ENCODE measurements at regions not wholly inside any gene's neighbourhood (a gene's known extent, or its start where the extent isn't known, plus 50 kb on each side); places are given as distances from the start of the nearest gene placed in this dataset.

GRCh38 chr13:81058211-81058915, 717.4 kb upstream of the SPRY2 start:
- Histone ChIP-seq H3K4me1 (ENCODE audit: control insufficient read depth, insufficient read depth, low read length) (no peaks in the 10 kb centered on the region), H3K9me3 (ENCODE audit: control insufficient read depth, insufficient read depth, low read length) (no peaks in the 10 kb centered on the region), H3K27ac (ENCODE audit: low read depth, low read length) (no peak overlapping the region), H3K4me3 (ENCODE audit: low read depth, low read length) (no peak overlapping the region), H3K36me3 (ENCODE audit: control insufficient read depth, insufficient read depth, low read length) (no peaks in the 10 kb centered on the region), H3K27me3 (ENCODE audit: control insufficient read depth, insufficient read depth, low read length) (no peaks in the 10 kb centered on the region)
- WGBS (ENCODE audit: insufficient coverage): no CpG with 5 or more reads among the region's 3 CpGs
- DNase-seq (ENCODE audit: low read depth in 4 of 6, low spot score in 6 of 6): no peak

GRCh38 chr13:81051873-81052272, 710.9 kb upstream of the SPRY2 start:
- peak in 2 of 6 donors; percentile 7 to 23 for DNase-seq (ENCODE audit: low read depth in 4 of 6, low spot score in 6 of 6)
- Histone ChIP-seq H3K9me3 (ENCODE audit: control insufficient read depth, insufficient read depth, low read length) (no peaks in the 10 kb centered on the region), H3K36me3 (ENCODE audit: control insufficient read depth, insufficient read depth, low read length) (no peaks in the 10 kb centered on the region), H3K4me1 (ENCODE audit: control insufficient read depth, insufficient read depth, low read length) (no peaks in the 10 kb centered on the region), H3K4me3 (ENCODE audit: low read depth, low read length) (no peak overlapping the region), H3K27ac (ENCODE audit: low read depth, low read length) (no peak overlapping the region), H3K27me3 (ENCODE audit: control insufficient read depth, insufficient read depth, low read length) (no peaks in the 10 kb centered on the region)

- Histone ChIP-seq H3K27me3 (ENCODE audit: control insufficient read depth, insufficient read depth, low read length) (no peaks in the 10 kb centered on the region), H3K4me3 (ENCODE audit: low read depth, low read length) (no peak overlapping the region), H3K9me3 (ENCODE audit: control insufficient read depth, insufficient read depth, low read length) (no peaks in the 10 kb centered on the region), H3K36me3 (ENCODE audit: control insufficient read depth, insufficient read depth, low read length) (no peaks in the 10 kb centered on the region), H3K27ac (ENCODE audit: low read depth, low read length) (no peak overlapping the region), H3K4me1 (ENCODE audit: control insufficient read depth, insufficient read depth, low read length) (no peaks in the 10 kb centered on the region)
- 67% methylated on average over 3 of the region's 7 CpGs for WGBS (ENCODE audit: insufficient coverage)
- peak in 2 of 6 donors; percentile 9 to 72 for DNase-seq (ENCODE audit: low read depth in 4 of 6, low spot score in 6 of 6)
These were observed 707.1 kb upstream of the SPRY2 start for GRCh38 chr13:81048026-81048461.

- Histone ChIP-seq H3K4me3 (ENCODE audit: low read depth, low read length) (no peak overlapping the region), H3K9me3 (ENCODE audit: control insufficient read depth, insufficient read depth, low read length) (no peaks in the 10 kb centered on the region), H3K27ac (ENCODE audit: low read depth, low read length) (no peak overlapping the region), H3K4me1 (ENCODE audit: control insufficient read depth, insufficient read depth, low read length) (no peaks in the 10 kb centered on the region), H3K36me3 (ENCODE audit: control insufficient read depth, insufficient read depth, low read length) (no peaks in the 10 kb centered on the region), H3K27me3 (ENCODE audit: control insufficient read depth, insufficient read depth, low read length) (no peaks in the 10 kb centered on the region)
- no CpG with 5 or more reads among the region's 1 CpG for WGBS (ENCODE audit: insufficient coverage)
- DNase-seq (ENCODE audit: low read depth in 4 of 6, low spot score in 6 of 6): peak in 1 of 6 donors; percentile 56
These were observed 700.8 kb upstream of the SPRY2 start for GRCh38 chr13:81041761-81042160.

GRCh38 chr13:81031996-81032395, 691.1 kb upstream of the SPRY2 start:
- H3K27ac ChIP-seq (ENCODE audit: low read depth, low read length): no peak overlapping the region
- no peaks in the 10 kb centered on the region for H3K27me3 ChIP-seq (ENCODE audit: control insufficient read depth, insufficient read depth, low read length)
- no peaks in the 10 kb centered on the region for H3K9me3 ChIP-seq (ENCODE audit: control insufficient read depth, insufficient read depth, low read length)
- H3K4me1 ChIP-seq (ENCODE audit: control insufficient read depth, insufficient read depth, low read length): no peaks in the 10 kb centered on the region
- no peaks in the 10 kb centered on the region for H3K36me3 ChIP-seq (ENCODE audit: control insufficient read depth, insufficient read depth, low read length)
- no CpG with 5 or more reads among the region's 1 CpG for WGBS (ENCODE audit: insufficient coverage)
- DNase-seq (ENCODE audit: low read depth in 4 of 6, low spot score in 6 of 6): no peak
- H3K4me3 ChIP-seq (ENCODE audit: low read depth, low read length): no peak overlapping the region

GRCh38 chr13:81025091-81025490, 684.2 kb upstream of the SPRY2 start:
- Histone ChIP-seq H3K4me3 (ENCODE audit: low read depth, low read length) (no peak overlapping the region), H3K4me1 (ENCODE audit: control insufficient read depth, insufficient read depth, low read length) (no peaks in the 10 kb centered on the region), H3K27me3 (ENCODE audit: control insufficient read depth, insufficient read depth, low read length) (no peaks in the 10 kb centered on the region), H3K27ac (ENCODE audit: low read depth, low read length) (no peak overlapping the region), H3K36me3 (ENCODE audit: control insufficient read depth, insufficient read depth, low read length) (no peaks in the 10 kb centered on the region), H3K9me3 (ENCODE audit: control insufficient read depth, insufficient read depth, low read length) (peaks cover 1% of the 10 kb centered on the region)
- DNase-seq (ENCODE audit: low read depth in 4 of 6, low spot score in 6 of 6): no peak
- 88% methylated on average over 1 of the region's 3 CpGs for WGBS (ENCODE audit: insufficient coverage)

GRCh38 chr13:81021284-81021840, 680.4 kb upstream of the SPRY2 start:
- no peak overlapping the region for H3K4me3 ChIP-seq (ENCODE audit: low read depth, low read length)
- no peaks in the 10 kb centered on the region for H3K27me3 ChIP-seq (ENCODE audit: control insufficient read depth, insufficient read depth, low read length)
- H3K4me1 ChIP-seq (ENCODE audit: control insufficient read depth, insufficient read depth, low read length): no peaks in the 10 kb centered on the region
- H3K9me3 ChIP-seq (ENCODE audit: control insufficient read depth, insufficient read depth, low read length): peaks cover 1% of the 10 kb centered on the region
- no peak overlapping the region for H3K27ac ChIP-seq (ENCODE audit: low read depth, low read length)
- H3K36me3 ChIP-seq (ENCODE audit: control insufficient read depth, insufficient read depth, low read length): no peaks in the 10 kb centered on the region
- 80% methylated on average over 1 of the region's 5 CpGs for WGBS (ENCODE audit: insufficient coverage)
- no peak for DNase-seq (ENCODE audit: low read depth in 4 of 6, low spot score in 6 of 6)

GRCh38 chr13:81020010-81020409, 679.1 kb upstream of the SPRY2 start:
- H3K9me3 ChIP-seq (ENCODE audit: control insufficient read depth, insufficient read depth, low read length): peaks cover 1% of the 10 kb centered on the region
- no peak for DNase-seq (ENCODE audit: low read depth in 4 of 6, low spot score in 6 of 6)
- no peaks in the 10 kb centered on the region for H3K27me3 ChIP-seq (ENCODE audit: control insufficient read depth, insufficient read depth, low read length)
- H3K27ac ChIP-seq (ENCODE audit: low read depth, low read length): no peak overlapping the region
- no peaks in the 10 kb centered on the region for H3K36me3 ChIP-seq (ENCODE audit: control insufficient read depth, insufficient read depth, low read length)
- no peaks in the 10 kb centered on the region for H3K4me1 ChIP-seq (ENCODE audit: control insufficient read depth, insufficient read depth, low read length)
- WGBS (ENCODE audit: insufficient coverage): no CpG with 5 or more reads among the region's 2 CpGs
- H3K4me3 ChIP-seq (ENCODE audit: low read depth, low read length): no peak overlapping the region

GRCh38 chr13:81018936-81019335, 678.0 kb upstream of the SPRY2 start:
- H3K27ac ChIP-seq (ENCODE audit: low read depth, low read length): no peak overlapping the region
- peaks cover 1% of the 10 kb centered on the region for H3K9me3 ChIP-seq (ENCODE audit: control insufficient read depth, insufficient read depth, low read length)
- no peak for DNase-seq (ENCODE audit: low read depth in 4 of 6, low spot score in 6 of 6)
- no peaks in the 10 kb centered on the region for H3K27me3 ChIP-seq (ENCODE audit: control insufficient read depth, insufficient read depth, low read length)
- WGBS (ENCODE audit: insufficient coverage): 72% methylated on average over 2 of the region's 3 CpGs
- no peak overlapping the region for H3K4me3 ChIP-seq (ENCODE audit: low read depth, low read length)
- H3K36me3 ChIP-seq (ENCODE audit: control insufficient read depth, insufficient read depth, low read length): no peaks in the 10 kb centered on the region
- H3K4me1 ChIP-seq (ENCODE audit: control insufficient read depth, insufficient read depth, low read length): no peaks in the 10 kb centered on the region

GRCh38 chr13:81017513-81018152, 676.7 kb upstream of the SPRY2 start:
- no peak overlapping the region for H3K4me3 ChIP-seq (ENCODE audit: low read depth, low read length)
- WGBS (ENCODE audit: insufficient coverage): no CpG with 5 or more reads among the region's 4 CpGs
- no peaks in the 10 kb centered on the region for H3K4me1 ChIP-seq (ENCODE audit: control insufficient read depth, insufficient read depth, low read length)
- H3K9me3 ChIP-seq (ENCODE audit: control insufficient read depth, insufficient read depth, low read length): peaks cover 1% of the 10 kb centered on the region
- peak; percentile 22 to 91 (median 44) for DNase-seq (ENCODE audit: low read depth in 4 of 6, low spot score in 6 of 6)
- no peaks in the 10 kb centered on the region for H3K27me3 ChIP-seq (ENCODE audit: control insufficient read depth, insufficient read depth, low read length)
- H3K36me3 ChIP-seq (ENCODE audit: control insufficient read depth, insufficient read depth, low read length): no peaks in the 10 kb centered on the region
- no peak overlapping the region for H3K27ac ChIP-seq (ENCODE audit: low read depth, low read length)
